ENCODE measurements at regions not wholly inside any gene's neighbourhood (a gene's known extent, or its start where the extent isn't known, plus 50 kb on each side); places are given as distances from the start of the nearest gene placed in this dataset.

DNA sequence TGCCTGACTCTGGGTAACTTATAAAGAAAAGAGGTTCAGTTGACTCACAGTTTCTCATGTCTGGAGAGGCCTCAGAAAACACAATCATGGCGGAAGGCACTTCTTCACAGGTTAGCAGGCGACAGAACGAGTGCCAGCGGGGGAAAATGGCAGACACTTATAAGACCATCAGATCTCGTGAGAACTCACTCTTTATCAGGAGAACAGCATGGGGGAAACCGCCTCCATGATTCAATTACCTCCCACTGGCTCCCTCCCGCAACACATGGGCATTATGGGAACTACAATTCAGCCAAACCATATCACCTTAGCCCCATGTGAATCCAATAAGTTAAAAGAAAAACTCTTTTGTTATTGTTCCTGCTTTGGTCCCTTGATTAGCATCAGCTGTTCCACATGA is 725.2 kb downstream of the LRRIQ3 start:
- BruUV-seq (replicated peaks) = no TSS peak
- POLR2A ChIA-PET = no interaction called here
- Histone ChIP-seq H3K27me3 (ENCODE audit: control insufficient read depth in 2 of 2, insufficient read depth in 2 of 2, low read length in 2 of 2) (no peaks in the 10 kb centered on the region), H3K9me1 (replicated peaks; ENCODE audit: control insufficient read depth, extremely low read depth, insufficient read depth, low read length) (no peaks in the 10 kb centered on the region), H3K36me3 (ENCODE audit: control insufficient read depth in 2 of 2, extremely low read depth in 1 of 2, insufficient read depth in 2 of 2, low read length in 2 of 2) (no peaks in the 10 kb centered on the region), H3K9ac (replicated peaks; ENCODE audit: extremely low read depth, insufficient read depth, low read length) (no peak overlapping the region), H3K4me3 (replicated peaks in 1 of 3; ENCODE audit: insufficient read depth in 1 of 3, low read depth in 1 of 3, low read length in 3 of 3) (no peak overlapping the region), H3K4me2 (ENCODE audit: insufficient read depth, low read length) (no peak overlapping the region), H3K9me3 (replicated peaks; ENCODE audit: control insufficient read depth, insufficient read depth, low read length) (no peaks in the 10 kb centered on the region), H4K20me1 (replicated peaks; ENCODE audit: control insufficient read depth, extremely low read depth, insufficient read depth, low read length) (no peaks in the 10 kb centered on the region), H2AFZ (ENCODE audit: low read depth, low read length) (no peak overlapping the region), H3K79me2 (ENCODE audit: control insufficient read depth, insufficient read depth, low read length) (no peaks in the 10 kb centered on the region), H3K27ac (ENCODE audit: insufficient read depth, low read depth, low read length) (no peak overlapping the region), H3K4me1 (ENCODE audit: control insufficient read depth, extremely low read depth, insufficient read depth, low read length) (no peaks in the 10 kb centered on the region)
- DNase-seq (ENCODE audit: low read depth, low spot score) = no peak
- CTCF ChIA-PET = no interaction called here
- FAIRE-seq = no peak
- intact Hi-C loops (cut with micrococcal nuclease) (no loop called here), dilution Hi-C loops (cut with MboI; ENCODE audit: extremely low pct_ligation_motif_present, low sequenced_read_pairs) (no loop called here)
- TF ChIP-seq, protein P1, sequence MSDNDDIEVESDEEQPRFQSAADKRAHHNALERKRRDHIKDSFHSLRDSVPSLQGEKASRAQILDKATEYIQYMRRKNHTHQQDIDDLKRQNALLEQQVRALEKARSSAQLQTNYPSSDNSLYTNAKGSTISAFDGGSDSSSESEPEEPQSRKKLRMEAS (IDR thresholded peaks at IDR 0.05; ENCODE audit: insufficient read depth, insufficient read length) = no peak
- TF ChIP-seq, protein P2, sequence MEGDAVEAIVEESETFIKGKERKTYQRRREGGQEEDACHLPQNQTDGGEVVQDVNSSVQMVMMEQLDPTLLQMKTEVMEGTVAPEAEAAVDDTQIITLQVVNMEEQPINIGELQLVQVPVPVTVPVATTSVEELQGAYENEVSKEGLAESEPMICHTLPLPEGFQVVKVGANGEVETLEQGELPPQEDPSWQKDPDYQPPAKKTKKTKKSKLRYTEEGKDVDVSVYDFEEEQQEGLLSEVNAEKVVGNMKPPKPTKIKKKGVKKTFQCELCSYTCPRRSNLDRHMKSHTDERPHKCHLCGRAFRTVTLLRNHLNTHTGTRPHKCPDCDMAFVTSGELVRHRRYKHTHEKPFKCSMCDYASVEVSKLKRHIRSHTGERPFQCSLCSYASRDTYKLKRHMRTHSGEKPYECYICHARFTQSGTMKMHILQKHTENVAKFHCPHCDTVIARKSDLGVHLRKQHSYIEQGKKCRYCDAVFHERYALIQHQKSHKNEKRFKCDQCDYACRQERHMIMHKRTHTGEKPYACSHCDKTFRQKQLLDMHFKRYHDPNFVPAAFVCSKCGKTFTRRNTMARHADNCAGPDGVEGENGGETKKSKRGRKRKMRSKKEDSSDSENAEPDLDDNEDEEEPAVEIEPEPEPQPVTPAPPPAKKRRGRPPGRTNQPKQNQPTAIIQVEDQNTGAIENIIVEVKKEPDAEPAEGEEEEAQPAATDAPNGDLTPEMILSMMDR (IDR thresholded peaks at IDR 0.05; ENCODE audit: extremely low read depth in 1 of 2, insufficient read depth in 1 of 2, low read depth in 1 of 2, low read length in 2 of 2) = no peak
- no peak for TF ChIP-seq POLR2AphosphoS5 (IDR thresholded peaks at IDR 0.05; ENCODE audit: insufficient read depth, low read depth, low read length)
- no peak for TF ChIP-seq GATA2 (IDR thresholded peaks at IDR 0.05; ENCODE audit: insufficient read depth, insufficient read length, low read depth, low read length)
- TF ChIP-seq JUN (IDR thresholded peaks at IDR 0.05; ENCODE audit: borderline replicate concordance, insufficient read depth, insufficient read length, low read depth) = no peak
- no peak for TF ChIP-seq FOS (IDR thresholded peaks at IDR 0.05; ENCODE audit: borderline replicate concordance, insufficient read depth, low read length)
- no peak for TF ChIP-seq POLR2A (IDR thresholded peaks at IDR 0.05; ENCODE audit: low read depth, low read length)
- no peak for TF ChIP-seq EZH2 (IDR thresholded peaks at IDR 0.05; ENCODE audit: borderline replicate concordance, low read depth, low read length, severe bottlenecking)
- no peak for TF ChIP-seq MYC (IDR thresholded peaks at IDR 0.05; ENCODE audit: low read depth, low read length)

Data from endothelial cell of umbilical vein (primary cell).